Lung (tissue), 11 donors: ENCODE measurements at regions not wholly inside any gene's neighbourhood (a gene's known extent, or its start where the extent isn't known, plus 50 kb on each side); places are given as distances from the start of the nearest gene placed in this dataset.

ENCODE experiments used
- ATAC-seq: fragments of 200-7000 bp; cut with Tn5 transposase; one replicate; pipeline ENCODE4 v1.9.1; 2020; ENCODE audit warnings: moderate number of reproducible peaks; ENCODE audit not compliant: insufficient read depth, low FRiP score
- DNase-seq, 3 donors: peaks; one replicate each; pipeline ENCODE4 v3.0.0-alpha.2; 2013 to 2017
- H3K27ac ChIP-seq, 2 donors: one replicate each; pipeline ENCODE4 v1.5.1; 2013; ENCODE audit warnings: mild to moderate bottlenecking in 2 of 2, moderate library complexity in 2 of 2, control low read depth in 1 of 2, inconsistent platforms in 1 of 2, low read depth in 1 of 2, low read length in 1 of 2
- H3K27me3 ChIP-seq, 3 donors: one replicate each; pipeline ENCODE4 v1.5.1; 2013; ENCODE audit warnings: low read length in 2 of 3; ENCODE audit not compliant: control insufficient read depth in 3 of 3, insufficient read depth in 3 of 3
- H3K36me3 ChIP-seq, 4 donors: one replicate each; pipeline ENCODE4 v1.5.1; 2013; ENCODE audit warnings: low read length in 4 of 4, mild to moderate bottlenecking in 1 of 4, moderate library complexity in 1 of 4; ENCODE audit not compliant: control insufficient read depth in 4 of 4, insufficient read depth in 4 of 4
- H3K4me1 ChIP-seq, 5 donors: one replicate each; pipeline ENCODE4 v1.5.1; 2013; ENCODE audit warnings: low read length in 5 of 5, mild to moderate bottlenecking in 2 of 5, moderate library complexity in 1 of 5; ENCODE audit not compliant: control insufficient read depth in 5 of 5, insufficient read depth in 5 of 5
- H3K4me3 ChIP-seq: one replicate; pipeline ENCODE4 v1.5.1; 2013; ENCODE audit warnings: mild to moderate bottlenecking, control low read depth, moderate library complexity
- H3K9ac ChIP-seq, 2 donors: one replicate each; pipeline ENCODE4 v1.5.1; 2013; ENCODE audit warnings: low read length in 2 of 2, control low read depth in 1 of 2; ENCODE audit not compliant: insufficient read depth in 1 of 2
- H3K9me3 ChIP-seq, 4 donors: one replicate each; pipeline ENCODE4 v1.5.1; 2013; ENCODE audit warnings: low read length in 3 of 4, mild to moderate bottlenecking in 1 of 4, moderate library complexity in 1 of 4; ENCODE audit not compliant: control insufficient read depth in 4 of 4, insufficient read depth in 3 of 4
- CTCF ChIP-seq: IDR thresholded peaks from 2 replicates; pipeline ENCODE4 v1.5.1; 2012; ENCODE audit warnings: mild to moderate bottlenecking; ENCODE audit errors: control extremely low read depth, extremely low read depth
- WGBS, 2 donors: extraction: QIAGEN DNeasy Blood & Tissue Kit; methylation state at CpG; one replicate each; pipeline ENCODE4 v1.1.7; 2013; 5-methylcytosine and 5-hydroxymethylcytosine counted together
- donor health status: control.
- donor health status: control.
- donor health status: Bipolar disorder and iron deficiency.
- donor health status: healthy.
- donor health status: DM: yes; HTN: yes; CAD: no.

- Histone ChIP-seq H3K9me3 (no peaks in the 10 kb centered on the region), H3K27me3 (no peaks in the 10 kb centered on the region), H3K9ac (no peak overlapping the region), H3K27ac (no peak overlapping the region), H3K4me1 (no peaks in the 10 kb centered on the region), H3K4me3 (no peak overlapping the region), H3K36me3 (no peaks in the 10 kb centered on the region)
- DNase-seq (no peak), ATAC-seq (no peak)
- whole genome bisulfite sequencing, 2 donors = 79 to 86% methylated on average over 5 of the region's 5 CpGs
- no peak for TF ChIP-seq CTCF
Observed at GRCh38 chr6:168908166-168908565, 345.5 kb downstream of the THBS2 start.

DNA sequence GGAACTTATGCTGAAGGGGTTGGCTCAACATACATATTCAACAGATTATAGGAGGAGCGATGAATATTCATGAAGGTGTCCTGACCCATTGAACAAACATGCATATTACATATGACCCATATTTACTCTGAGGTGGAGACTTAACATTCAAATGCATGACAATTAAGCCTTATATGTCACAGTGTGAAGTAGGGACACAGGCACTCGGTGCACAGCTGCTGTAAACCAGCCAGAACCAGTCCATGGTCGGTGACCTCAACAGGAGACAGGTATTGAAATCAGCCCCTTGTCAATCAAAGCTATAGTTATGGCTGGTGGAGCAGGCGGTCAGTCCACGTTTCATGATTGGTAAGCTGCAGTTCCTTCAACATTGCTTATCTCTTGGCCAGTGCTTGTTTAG, 347.3 kb downstream of the THBS2 start:
- 62 to 79% methylated on average over 5 of the region's 5 CpGs for WGBS, 2 donors
- no peaks in the 10 kb centered on the region for H3K36me3 ChIP-seq
- H3K9me3 ChIP-seq = no peaks in the 10 kb centered on the region
- no peak for DNase-seq
- H3K4me1 ChIP-seq = no peaks in the 10 kb centered on the region
- H3K27ac ChIP-seq = no peak overlapping the region
- no peak overlapping the region for H3K9ac ChIP-seq
- no peak for ATAC-seq
- no peaks in the 10 kb centered on the region for H3K27me3 ChIP-seq
- no peak overlapping the region for H3K4me3 ChIP-seq
- TF ChIP-seq CTCF = no peak

DNA sequence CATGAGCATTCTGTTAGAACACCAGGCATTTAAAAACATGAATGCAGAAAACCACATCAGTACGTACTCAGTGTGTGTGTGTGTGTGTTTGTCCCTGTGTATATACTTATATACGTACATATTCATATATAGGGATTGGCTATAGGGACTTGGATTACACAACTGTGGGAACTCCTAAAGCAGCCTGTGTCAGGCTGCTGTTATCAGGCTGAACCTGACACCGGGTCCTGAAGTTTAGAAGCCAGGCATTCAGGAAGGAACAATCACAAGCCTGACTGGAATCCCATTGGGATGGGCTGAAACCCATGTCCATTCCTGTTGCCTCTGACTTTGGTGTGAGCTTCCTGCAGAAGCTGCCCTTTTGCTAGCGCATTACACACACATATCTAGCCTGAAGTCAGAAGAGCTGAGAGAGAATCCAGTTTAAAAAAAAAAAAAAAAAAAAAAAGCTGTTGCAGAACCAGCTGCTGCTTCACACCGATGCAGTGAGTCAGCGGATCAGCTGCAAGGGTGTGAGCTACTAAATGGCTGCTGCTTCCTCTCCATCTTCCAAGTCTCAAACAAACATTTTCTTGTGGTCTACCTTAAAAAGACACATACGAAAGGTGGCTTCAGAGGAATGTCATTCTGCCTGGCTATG, 348.1 kb downstream of the THBS2 start:
- H3K4me1 ChIP-seq = no peaks in the 10 kb centered on the region
- no peak for TF ChIP-seq CTCF
- H3K9me3 ChIP-seq = no peaks in the 10 kb centered on the region
- H3K4me3 ChIP-seq = no peak overlapping the region
- H3K27me3 ChIP-seq = no peaks in the 10 kb centered on the region
- H3K9ac ChIP-seq = no peak overlapping the region
- no peaks in the 10 kb centered on the region for H3K36me3 ChIP-seq
- H3K27ac ChIP-seq = no peak overlapping the region
- 86% methylated on average over 7 of the region's 7 CpGs for whole genome bisulfite sequencing, 2 donors
- DNase-seq (no peak), ATAC-seq (no peak)
